T-cell (primary cell): ENCODE measurements at regions not wholly inside any gene's neighbourhood (a gene's known extent, or its start where the extent isn't known, plus 50 kb on each side); places are given as distances from the start of the nearest gene placed in this dataset.
"Not testable (repeated sequence)": the region's sequence is repeated elsewhere in the genome, so short reads cannot be mapped to it uniquely, and the experiment has no call there.

ENCODE experiments used
- ATAC-seq, 4 experiments: fragments of 200-7000 bp in 3 of 4; fragments of 150-1000 bp in 1 of 4; cut with Tn5 transposase; replicated peaks in 1 of 4; 1 replicate in 3 of 4; 2 replicates in 1 of 4; pipeline ENCODE4 v1.10.0; 2021; ENCODE audit warnings: moderate library complexity in 3 of 4, mild to moderate bottlenecking in 2 of 4, moderate number of reproducible peaks in 1 of 4
- CTCF ChIA-PET, 2 donors: fragments of 300-600 bp; sonication (Branson Sonifier 250); formaldehyde crosslinking; loops; one replicate each; lab custom pipeline; 2022; ENCODE audit warnings: antibody characterized with exemption in 2 of 2; lab: Charles Lee
- POLR2A ChIA-PET, 2 donors: fragments of 300-600 bp; sonication (Branson Sonifier 250); formaldehyde crosslinking; loops; one replicate each; lab custom pipeline; 2022; ENCODE audit warnings: antibody characterized with exemption in 2 of 2; lab: Charles Lee
- DNase-seq, 35 experiments: peaks; one replicate each; pipeline versions ENCODE4 v3.0.0 to v3.0.0-alpha.2; 2013 to 2023
- H3K27ac ChIP-seq: one replicate; pipeline ENCODE4 v1.5.1; 2013; ENCODE audit warnings: low read length
- H3K27me3 ChIP-seq, 2 experiments: replicated peaks in 1 of 2; 1 replicate in 1 of 2; 2 replicates in 1 of 2; pipeline versions ENCODE4 v1.6.1 to v1.7.0; 2013; ENCODE audit warnings: low read length in 1 of 2, mixed read lengths in 1 of 2; ENCODE audit not compliant: control insufficient read depth in 2 of 2, insufficient read depth in 2 of 2; ENCODE audit errors: extremely low read depth in 1 of 2
- H3K36me3 ChIP-seq, 2 donors: 1 replicate in 1 of 2; 2 replicates in 1 of 2; pipeline versions ENCODE4 v1.6.1 to v1.7.0; 2013; ENCODE audit warnings: low read length in 1 of 2; ENCODE audit not compliant: control insufficient read depth in 2 of 2, insufficient read depth in 1 of 2; ENCODE audit errors: extremely low read depth in 1 of 2
- H3K4me1 ChIP-seq, 2 experiments: 1 replicate in 1 of 2; 2 replicates in 1 of 2; pipeline versions ENCODE4 v1.6.1 to v1.7.0; 2013; ENCODE audit warnings: low read length in 2 of 2, mixed read lengths in 1 of 2; ENCODE audit not compliant: insufficient read depth in 2 of 2, control insufficient read depth in 1 of 2; ENCODE audit errors: extremely low read depth in 1 of 2
- H3K4me3 ChIP-seq, 2 donors: 1 replicate in 1 of 2; 2 replicates in 1 of 2; pipeline versions ENCODE4 v1.5.1 to v1.7.0; 2013; ENCODE audit warnings: mild to moderate bottlenecking in 2 of 2, low read length in 1 of 2, moderate library complexity in 1 of 2; ENCODE audit not compliant: control insufficient read depth in 1 of 2; ENCODE audit errors: extremely low read depth in 1 of 2
- H3K9me3 ChIP-seq: 2 replicates; pipeline ENCODE4 v1.7.0; 2013
- H3K27ac Mint-ChIP-seq, 2 donors: one replicate each; pipeline ENCODE4 v1.8.0; 2020 to 2021; ENCODE audit warnings: mild to moderate bottlenecking in 2 of 2, mixed read lengths in 2 of 2
- H3K27me3 Mint-ChIP-seq, 2 donors: one replicate each; pipeline ENCODE4 v1.8.0; 2021 to 2022; ENCODE audit warnings: mixed read lengths in 2 of 2
- H3K36me3 Mint-ChIP-seq: one replicate; pipeline ENCODE4 v1.8.0; 2021; ENCODE audit warnings: mixed read lengths
- H3K4me1 Mint-ChIP-seq, 3 donors: one replicate each; pipeline ENCODE4 v1.8.0; 2020 to 2022; ENCODE audit warnings: mixed read lengths in 3 of 3, mild to moderate bottlenecking in 1 of 3
- H3K4me3 Mint-ChIP-seq, 3 donors: one replicate each; pipeline ENCODE4 v1.8.0; 2020 to 2022; ENCODE audit warnings: mild to moderate bottlenecking in 3 of 3, mixed read lengths in 3 of 3, moderate library complexity in 3 of 3
- H3K9me3 Mint-ChIP-seq, 3 donors: one replicate each; pipeline ENCODE4 v1.8.0; 2020 to 2022; ENCODE audit warnings: mixed read lengths in 3 of 3
- WGBS: methylation state at CpG from one replicate; pipeline ENCODE4 v1.1.5; 2013; ENCODE audit warnings: missing lambda C conversion rate; ENCODE audit not compliant: insufficient coverage; 5-methylcytosine and 5-hydroxymethylcytosine counted together

- peak overlapping the region; percentile 58 for H3K27ac ChIP-seq
- H3K27me3 ChIP-seq: no peaks in the 10 kb centered on the region
- Mint-ChIP-seq H3K4me1 (peaks cover 74 to 78% (median 77%) of the 10 kb centered on the region in 3 donors), H3K36me3 (no peaks in the 10 kb centered on the region), H3K27me3 (no peaks in the 10 kb centered on the region), H3K4me3 (peak overlapping the region; percentile 25 to 69 (median 31)), H3K9me3 (no peaks in the 10 kb centered on the region), H3K27ac (peak overlapping the region; percentile 92 to 94)
- peak overlapping the region in 1 of 2 donors; percentile 7 for H3K4me3 ChIP-seq
- 3% methylated on average over 7 of the region's 9 CpGs for WGBS
- H3K9me3 ChIP-seq: no peaks in the 10 kb centered on the region
- DNase-seq (peak; percentile 45 to 80 (median 62)), ATAC-seq (peak; percentile 71 to 75 (median 72))
- CTCF ChIA-PET: interaction anchor here in 1 of 2 donors (0.6 to 2.1 kb wide), 9 partner anchors 9 to 99 kb away, joined by 3 to 8 read pairs (median 4); no protein-coding TSS in a partner anchor
- peaks cover 0 to 2% of the 10 kb centered on the region in 2 donors for H3K36me3 ChIP-seq
- H3K4me1 ChIP-seq: peaks cover 60 to 66% of the 10 kb centered on the region in 2 experiments
- POLR2A ChIA-PET: interaction anchor here in 1 of 2 donors (0.6 kb wide), 1 partner anchor 42 kb away, joined by 4 read pairs; no protein-coding TSS in a partner anchor
Observed at GRCh38 chr14:106511006-106511799, 984.8 kb downstream of the TMEM121 start.

GRCh38 chr14:106511800-106512198 lies 985.4 kb downstream of the TMEM121 start:
- Histone ChIP-seq H3K9me3 (no peaks in the 10 kb centered on the region), H3K4me3 (no peak overlapping the region), H3K4me1 (peaks cover 54 to 60% of the 10 kb centered on the region in 2 experiments), H3K36me3 (peaks cover 0 to 2% of the 10 kb centered on the region in 2 donors), H3K27me3 (no peaks in the 10 kb centered on the region), H3K27ac (peak overlapping the region; percentile 58)
- Mint-ChIP-seq H3K36me3 (no peaks in the 10 kb centered on the region), H3K4me3 (peak overlapping the region in 2 of 3 donors; percentile 5 to 69), H3K27me3 (no peaks in the 10 kb centered on the region), H3K9me3 (no peaks in the 10 kb centered on the region), H3K27ac (peak overlapping the region; percentile 92 to 94), H3K4me1 (peaks cover 68 to 72% (median 71%) of the 10 kb centered on the region in 3 donors)
- POLR2A ChIA-PET: no interaction called here
- CTCF ChIA-PET: interaction anchor here in 1 of 2 donors (1.6 to 2.1 kb wide), 2 partner anchors 9 to 43 kb away, joined by 4 to 8 read pairs; no protein-coding TSS in a partner anchor
- DNase-seq (no peak), ATAC-seq (no peak)
- 91% methylated on average over 8 of the region's 9 CpGs for WGBS

- ATAC-seq (no peak), DNase-seq (peak in 1 of 35 experiments; percentile 28)
- Histone ChIP-seq H3K4me3 (no peak overlapping the region), H3K4me1 (peaks cover 48 to 54% of the 10 kb centered on the region in 2 experiments), H3K27ac (peak overlapping the region; percentile 58), H3K27me3 (no peaks in the 10 kb centered on the region), H3K36me3 (peaks cover 0 to 2% of the 10 kb centered on the region in 2 donors), H3K9me3 (no peaks in the 10 kb centered on the region)
- peaks cover 0 to 2% of the 10 kb centered on the region in 2 donors for H3K27me3 Mint-ChIP-seq
- H3K36me3 Mint-ChIP-seq: no peaks in the 10 kb centered on the region
- WGBS: no CpG with 5 or more reads among the region's 3 CpGs
- ChIA-PET POLR2A (no interaction called here), CTCF (no interaction called here)
- H3K4me1 Mint-ChIP-seq: peaks cover 65 to 70% (median 67%) of the 10 kb centered on the region in 3 donors
- peak overlapping the region; percentile 92 to 94 for H3K27ac Mint-ChIP-seq
- no peaks in the 10 kb centered on the region for H3K9me3 Mint-ChIP-seq
- peak overlapping the region in 1 of 3 donors; percentile 46 for H3K4me3 Mint-ChIP-seq
Observed at GRCh38 chr14:106513302-106513701, 986.9 kb downstream of the TMEM121 start.

DNA sequence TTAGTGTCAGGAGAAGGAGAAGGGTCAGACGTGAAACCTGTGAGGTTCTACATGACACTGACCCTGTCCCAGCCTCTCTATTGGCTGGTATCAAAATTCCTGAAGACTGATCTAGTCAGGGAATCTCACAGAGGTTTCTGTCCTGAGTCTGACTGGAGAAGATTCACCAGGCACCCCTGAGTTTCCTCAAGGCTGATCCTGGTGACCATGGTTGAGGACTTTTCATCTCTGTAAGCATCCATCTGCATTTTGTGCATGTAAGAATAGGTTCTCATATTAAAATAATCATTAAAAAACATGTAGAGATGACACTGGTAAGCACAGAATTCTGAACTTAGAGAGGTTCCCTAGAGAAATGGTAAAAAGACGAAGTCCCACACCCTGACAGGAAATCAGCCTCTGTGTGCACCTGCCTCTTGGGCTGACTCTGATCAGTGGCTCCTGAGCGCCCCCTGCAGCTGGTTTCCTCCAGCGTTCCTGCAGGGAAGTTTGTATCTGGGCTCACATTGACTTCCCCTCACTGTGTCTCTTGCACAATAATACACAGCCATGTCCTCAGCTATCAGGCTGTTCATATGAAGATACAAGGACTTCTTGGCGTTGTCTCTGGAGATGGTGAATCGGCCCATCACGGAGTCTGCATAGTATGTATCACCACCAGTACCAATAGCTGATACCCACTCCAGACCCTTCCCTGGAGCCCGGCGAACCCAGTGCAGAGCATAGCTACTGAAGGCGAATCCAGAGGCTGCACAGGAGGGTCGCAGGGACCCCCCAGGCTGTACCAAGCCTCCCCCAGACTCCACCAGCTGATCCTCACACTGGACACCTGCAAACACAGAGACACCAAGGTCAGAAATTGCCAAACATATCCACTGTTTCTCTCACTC lies 991.9 kb downstream of the TMEM121 start:
- ChIA-PET POLR2A (no interaction called here), CTCF (interaction anchor here (0.6 to 1.7 kb wide), 10 partner anchors 10 to 176 kb away, joined by 3 to 16 read pairs (median 4); no protein-coding TSS in a partner anchor)
- Mint-ChIP-seq H3K27me3 (peaks cover 8 to 23% of the 10 kb centered on the region in 2 donors), H3K4me3 (peak overlapping the region in 1 of 3 donors; percentile 38), H3K4me1 (peaks cover 19 to 25% (median 22%) of the 10 kb centered on the region in 3 donors), H3K36me3 (no peaks in the 10 kb centered on the region), H3K9me3 (no peaks in the 10 kb centered on the region), H3K27ac (peak overlapping the region in 1 of 2 donors; percentile 28)
- Histone ChIP-seq H3K4me3 (no peak overlapping the region), H3K27me3 (no peaks in the 10 kb centered on the region), H3K36me3 (peaks cover 0 to 2% of the 10 kb centered on the region in 2 donors), H3K9me3 (no peaks in the 10 kb centered on the region), H3K4me1 (peaks cover 8 to 13% of the 10 kb centered on the region in 2 experiments), H3K27ac (no peak overlapping the region)
- ATAC-seq: peak; percentile 81 to 94 (median 90)
- peak; percentile 60 to 91 (median 82) for DNase-seq
- WGBS: 36% methylated on average over 9 of the region's 11 CpGs

DNA sequence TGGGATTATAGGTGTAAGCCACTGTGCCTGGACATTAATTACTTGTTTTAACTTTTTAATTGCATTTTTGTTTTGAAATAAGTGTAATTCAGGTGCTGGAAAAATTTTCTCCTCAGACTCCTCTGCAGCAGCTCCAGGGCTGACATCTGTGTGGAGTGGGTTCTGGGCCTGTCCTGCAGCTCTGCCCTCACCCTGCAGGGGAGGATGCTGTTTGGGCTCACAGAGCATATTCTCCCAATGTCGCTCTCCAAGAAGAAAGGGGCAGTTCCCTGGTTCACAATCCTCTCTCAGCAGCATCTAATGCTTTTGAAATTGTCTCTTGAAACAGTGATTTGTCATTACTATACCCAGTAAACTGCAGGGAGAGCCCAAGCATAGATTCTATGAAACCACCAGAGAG lies 995.7 kb downstream of the TMEM121 start:
- H3K27me3 ChIP-seq, H3K27ac ChIP-seq, H3K4me3 Mint-ChIP-seq, ATAC-seq, H3K9me3 ChIP-seq, H3K36me3 Mint-ChIP-seq, POLR2A ChIA-PET, H3K27ac Mint-ChIP-seq, H3K4me3 ChIP-seq, DNase-seq, H3K36me3 ChIP-seq, H3K9me3 Mint-ChIP-seq: not testable (repeated sequence)
- CTCF ChIA-PET: interaction anchor here in 1 of 2 donors (1.0 kb wide), 1 partner anchor 10 kb away, joined by 3 read pairs; no protein-coding TSS in a partner anchor
- peaks cover 5 to 12% of the 10 kb centered on the region in 2 experiments for H3K4me1 ChIP-seq
- Mint-ChIP-seq H3K27me3 (peaks cover 14 to 31% of the 10 kb centered on the region in 2 donors), H3K4me1 (peaks cover 14 to 19% (median 14%) of the 10 kb centered on the region in 3 donors)
- WGBS: no CpG with 5 or more reads among the region's 1 CpG

DNA sequence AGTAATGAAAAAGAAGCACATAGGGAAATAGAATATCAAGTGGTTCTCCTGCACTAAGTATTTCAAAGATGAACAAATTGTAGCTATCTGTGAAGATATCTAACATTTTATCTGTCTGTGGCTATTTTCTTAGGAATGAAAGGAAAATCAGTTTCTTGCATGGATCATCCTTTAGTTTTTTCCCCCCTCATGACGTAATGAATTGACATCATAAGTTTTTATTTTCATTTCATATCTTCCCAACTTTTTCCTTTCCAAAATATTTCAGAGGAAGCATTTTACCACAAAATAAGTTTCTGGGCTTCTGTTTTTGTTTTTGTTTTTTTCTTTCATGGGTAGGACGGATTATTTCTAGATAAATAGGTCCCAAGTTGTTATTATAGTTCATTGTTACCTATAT lies 996.6 kb downstream of the TMEM121 start:
- no peak overlapping the region for H3K27ac ChIP-seq
- ATAC-seq: no peak
- no peak overlapping the region for H3K4me3 Mint-ChIP-seq
- no peak for DNase-seq
- H3K4me1 ChIP-seq: peaks cover 2 to 6% of the 10 kb centered on the region in 2 experiments
- H3K4me1 Mint-ChIP-seq: peaks cover 5 to 11% (median 5%) of the 10 kb centered on the region in 3 donors
- H3K4me3 ChIP-seq: no peak overlapping the region
- H3K27me3 ChIP-seq: peaks cover 0 to 3% of the 10 kb centered on the region in 2 experiments
- H3K36me3 ChIP-seq: no peaks in the 10 kb centered on the region
- H3K9me3 Mint-ChIP-seq: no peaks in the 10 kb centered on the region
- CTCF ChIA-PET: no interaction called here
- no peak overlapping the region for H3K27ac Mint-ChIP-seq
- peaks cover 14 to 29% of the 10 kb centered on the region in 2 donors for H3K27me3 Mint-ChIP-seq
- no peaks in the 10 kb centered on the region for H3K36me3 Mint-ChIP-seq
- no peaks in the 10 kb centered on the region for H3K9me3 ChIP-seq
- POLR2A ChIA-PET: no interaction called here
- WGBS: no CpG with 5 or more reads among the region's 2 CpGs
